HFFc6 (cell line): ENCODE measurements at regions not wholly inside any gene's neighbourhood (a gene's known extent, or its start where the extent isn't known, plus 50 kb on each side); places are given as distances from the start of the nearest gene placed in this dataset.

ENCODE experiments used
- DNase-seq: peaks from one replicate; pipeline ENCODE4 v3.0.0-alpha.2; 2018
- H3K27ac Mint-ChIP-seq: 2 replicates; pipeline ENCODE4 v1.8.0; 2020; ENCODE audit warnings: mild to moderate bottlenecking, mixed read lengths
- H3K27me3 Mint-ChIP-seq: 2 replicates; pipeline ENCODE4 v1.8.0; 2021; ENCODE audit warnings: mild to moderate bottlenecking, moderate library complexity, mixed read lengths; ENCODE audit not compliant: insufficient read depth
- H3K36me3 Mint-ChIP-seq: 2 replicates; pipeline ENCODE4 v1.8.0; 2021; ENCODE audit warnings: low read depth, mixed read lengths
- H3K4me1 Mint-ChIP-seq: 2 replicates; pipeline ENCODE4 v1.8.0; 2020; ENCODE audit warnings: low read depth, mixed read lengths
- H3K4me3 Mint-ChIP-seq: 2 replicates; pipeline ENCODE4 v1.8.0; 2020; ENCODE audit warnings: mild to moderate bottlenecking, moderate library complexity, mixed read lengths
- H3K9me3 Mint-ChIP-seq: 2 replicates; pipeline ENCODE4 v1.8.0; 2020; ENCODE audit warnings: mild to moderate bottlenecking, mixed read lengths
- CTCF ChIP-seq: fragments of 200-600 bp; sonication (generic); IDR thresholded peaks from 2 replicates; pipeline ENCODE4 v1.5.0; 2021; ENCODE audit warnings: antibody characterized with exemption, mild to moderate bottlenecking

- no peak for TF ChIP-seq CTCF
- Mint-ChIP-seq H3K27ac (no peak overlapping the region), H3K9me3 (no peaks in the 10 kb centered on the region), H3K4me3 (no peak overlapping the region), H3K27me3 (peaks cover 31% of the 10 kb centered on the region), H3K36me3 (no peaks in the 10 kb centered on the region), H3K4me1 (peaks cover 6% of the 10 kb centered on the region)
- DNase-seq: no peak
Observed at GRCh38 chr7:54662701-54663100, 96.3 kb downstream of the SEC61G start.

GRCh38 chr7:54653905-54654304 lies 105.1 kb downstream of the SEC61G start:
- no peak for TF ChIP-seq CTCF
- DNase-seq: no peak
- H3K9me3 Mint-ChIP-seq: no peaks in the 10 kb centered on the region
- H3K4me1 Mint-ChIP-seq: no peaks in the 10 kb centered on the region
- no peak overlapping the region for H3K27ac Mint-ChIP-seq
- H3K27me3 Mint-ChIP-seq: peaks cover 3% of the 10 kb centered on the region; the same call in 1 of the 2 replicates
- no peak overlapping the region for H3K4me3 Mint-ChIP-seq
- no peaks in the 10 kb centered on the region for H3K36me3 Mint-ChIP-seq

- Mint-ChIP-seq H3K9me3 (no peaks in the 10 kb centered on the region), H3K27ac (no peak overlapping the region), H3K4me1 (no peaks in the 10 kb centered on the region), H3K36me3 (no peaks in the 10 kb centered on the region), H3K27me3 (peaks cover 1% of the 10 kb centered on the region), H3K4me3 (no peak overlapping the region)
- no peak for DNase-seq
- no peak for TF ChIP-seq CTCF
Observed at GRCh38 chr7:54643064-54643463, 100.9 kb downstream of the VSTM2A start.

- DNase-seq: no peak
- no peak overlapping the region for H3K4me3 Mint-ChIP-seq
- H3K27ac Mint-ChIP-seq: no peak overlapping the region
- H3K27me3 Mint-ChIP-seq: no peaks in the 10 kb centered on the region; the same call in 1 of the 2 replicates
- no peaks in the 10 kb centered on the region for H3K4me1 Mint-ChIP-seq
- H3K9me3 Mint-ChIP-seq: no peaks in the 10 kb centered on the region
- no peaks in the 10 kb centered on the region for H3K36me3 Mint-ChIP-seq
- TF ChIP-seq CTCF: no peak
Observed at GRCh38 chr7:54637712-54638396, 95.7 kb downstream of the VSTM2A start.

- H3K9me3 Mint-ChIP-seq: 0 out of 2 replicates have a peak, but pooled peaks cover 4% of the 10 kb centered on the region
- DNase-seq: no peak
Observed at GRCh38 chr7:54632696-54633095, 90.5 kb downstream of the VSTM2A start.

More at GRCh38 chr7:54632696-54633095, 90.5 kb downstream of the VSTM2A start:
- no peak overlapping the region for H3K4me3 Mint-ChIP-seq
- H3K4me1 Mint-ChIP-seq: no peaks in the 10 kb centered on the region
- H3K36me3 Mint-ChIP-seq: no peaks in the 10 kb centered on the region
- no peak overlapping the region for H3K27ac Mint-ChIP-seq
- no peak for TF ChIP-seq CTCF
- H3K27me3 Mint-ChIP-seq: no peaks in the 10 kb centered on the region; the same call in 1 of the 2 replicates
